Common myeloid progenitor, CD34-positive (primary cell): ENCODE measurements at regions not wholly inside any gene's neighbourhood (a gene's known extent, or its start where the extent isn't known, plus 50 kb on each side); places are given as distances from the start of the nearest gene placed in this dataset.
"Not testable (repeated sequence)": the region's sequence is repeated elsewhere in the genome, so short reads cannot be mapped to it uniquely, and the experiment has no call there.

Experiments
- CTCF ChIA-PET: fragments of 350-600 bp; sonication (Branson Sonifier 250); formaldehyde crosslinking; loops from one replicate; lab custom pipeline; 2021; ENCODE audit warnings: antibody characterized with exemption; lab: Charles Lee
- POLR2A ChIA-PET: fragments of 350-600 bp; sonication (Branson Sonifier 250); formaldehyde crosslinking; loops from one replicate; lab custom pipeline; 2021; ENCODE audit warnings: antibody characterized with exemption; lab: Charles Lee
- DNase-seq, 3 donors: peaks; one replicate each; pipeline versions ENCODE4 v3.0.0 to v3.0.0-alpha.2; 2013
- H3K27ac ChIP-seq, 2 experiments: 1 replicate in 1 of 2; 2 replicates in 1 of 2; pipeline ENCODE4 v1.7.0; 2013; ENCODE audit warnings: inconsistent platforms in 2 of 2, low read length in 2 of 2, mild to moderate bottlenecking in 2 of 2, low read depth in 1 of 2, moderate library complexity in 1 of 2; ENCODE audit not compliant: severe bottlenecking in 2 of 2, insufficient read depth in 1 of 2, poor library complexity in 1 of 2
- H3K27me3 ChIP-seq, 5 experiments: replicated peaks in 2 of 5; 1 replicate in 3 of 5; 2 replicates in 2 of 5; pipeline versions ENCODE4 v1.6.1 to v1.7.0; 2013; ENCODE audit warnings: low read length in 4 of 5, mild to moderate bottlenecking in 2 of 5, moderate library complexity in 2 of 5, inconsistent platforms in 1 of 5; ENCODE audit not compliant: insufficient read depth in 5 of 5, control insufficient read depth in 4 of 5
- H3K36me3 ChIP-seq, 4 experiments: 1 replicate in 2 of 4; 2 replicates in 2 of 4; pipeline versions ENCODE4 v1.6.1 to v1.7.0; 2013; ENCODE audit warnings: low read length in 3 of 4, control low read depth in 1 of 4, mild to moderate bottlenecking in 1 of 4; ENCODE audit not compliant: control insufficient read depth in 4 of 4, insufficient read depth in 4 of 4
- H3K4me1 ChIP-seq, 4 experiments: 1 replicate in 3 of 4; 2 replicates in 1 of 4; pipeline versions ENCODE4 v1.6.1 to v1.7.1; 2013; ENCODE audit warnings: low read length in 3 of 4, mild to moderate bottlenecking in 3 of 4, control low read depth in 1 of 4, inconsistent platforms in 1 of 4, moderate library complexity in 1 of 4; ENCODE audit not compliant: control insufficient read depth in 4 of 4, insufficient read depth in 4 of 4; ENCODE audit errors: control extremely low read depth in 1 of 4
- H3K4me3 ChIP-seq, 7 experiments: 1 replicate in 4 of 7; 2 replicates in 3 of 7; pipeline versions ENCODE4 v1.5.1 to v1.7.0; 2013; ENCODE audit warnings: mild to moderate bottlenecking in 7 of 7, low read length in 6 of 7, moderate library complexity in 6 of 7, inconsistent platforms in 2 of 7, low read depth in 2 of 7, control low read depth in 1 of 7; ENCODE audit not compliant: insufficient read depth in 4 of 7, control insufficient read depth in 1 of 7; ENCODE audit errors: extremely low read depth in 1 of 7
- H3K9me3 ChIP-seq, 5 experiments: 1 replicate in 4 of 5; 2 replicates in 1 of 5; pipeline versions ENCODE4 v1.6.1 to v1.7.1; 2013; ENCODE audit warnings: low read length in 4 of 5, mild to moderate bottlenecking in 2 of 5, inconsistent platforms in 1 of 5, low read depth in 1 of 5, moderate library complexity in 1 of 5; ENCODE audit not compliant: control insufficient read depth in 4 of 5, insufficient read depth in 2 of 5; ENCODE audit errors: control extremely low read depth in 1 of 5
- WGBS: methylation state at CpG from one replicate; pipeline ENCODE4 v1.1.5; 2013; ENCODE audit not compliant: insufficient coverage; 5-methylcytosine and 5-hydroxymethylcytosine counted together

DNA sequence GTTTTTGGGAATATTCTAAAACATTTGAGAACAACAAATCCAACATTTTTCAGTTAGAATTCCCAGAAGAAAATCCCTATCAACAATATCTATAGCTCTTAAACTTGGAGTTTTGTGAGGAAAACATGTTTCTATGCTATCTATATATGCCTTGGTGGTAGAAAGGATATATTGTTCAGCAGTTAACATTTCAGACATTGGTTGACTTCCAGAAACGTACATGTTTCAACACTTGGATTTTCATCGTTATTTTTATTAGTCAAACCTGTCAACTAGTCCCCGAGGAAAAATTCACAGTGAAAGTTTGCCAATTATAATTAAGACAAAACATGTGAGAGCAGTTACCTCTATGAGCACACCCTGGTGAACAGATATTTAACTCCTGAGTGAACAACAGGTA lies 541.8 kb upstream of the CHD1 start:
- H3K9me3 ChIP-seq, CTCF ChIA-PET, H3K4me1 ChIP-seq, H3K4me3 ChIP-seq, DNase-seq, H3K27me3 ChIP-seq, POLR2A ChIA-PET, H3K36me3 ChIP-seq, H3K27ac ChIP-seq: not testable (repeated sequence)
- no CpG with 5 or more reads among the region's 3 CpGs for WGBS

DNA sequence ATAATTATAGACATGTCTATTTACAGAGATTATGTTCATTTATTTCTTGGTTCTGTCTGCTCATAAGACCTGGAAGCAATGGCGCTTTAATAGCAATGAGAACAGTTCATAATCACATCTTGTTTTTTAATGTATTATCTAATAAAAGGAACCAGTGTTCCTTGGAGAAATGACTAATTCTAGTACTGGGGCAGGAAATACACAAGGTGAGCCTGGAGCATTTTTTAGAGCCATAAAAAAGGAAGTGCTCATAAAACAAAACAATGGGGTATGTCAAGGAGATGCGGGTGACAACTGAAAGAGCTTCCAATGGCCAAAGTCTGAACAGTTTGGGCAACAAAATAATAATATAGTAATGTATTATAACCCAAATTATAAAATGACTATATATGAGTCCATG lies 531.9 kb upstream of the CHD1 start:
- H3K27ac ChIP-seq = no peak overlapping the region
- H3K4me1 ChIP-seq = no peaks in the 10 kb centered on the region
- no peaks in the 10 kb centered on the region for H3K9me3 ChIP-seq
- H3K4me3 ChIP-seq = no peak overlapping the region
- POLR2A ChIA-PET = no interaction called here
- no peak for DNase-seq
- H3K27me3 ChIP-seq = no peaks in the 10 kb centered on the region
- CTCF ChIA-PET = no interaction called here
- no CpG with 5 or more reads among the region's 2 CpGs for WGBS
- no peaks in the 10 kb centered on the region for H3K36me3 ChIP-seq

DNA sequence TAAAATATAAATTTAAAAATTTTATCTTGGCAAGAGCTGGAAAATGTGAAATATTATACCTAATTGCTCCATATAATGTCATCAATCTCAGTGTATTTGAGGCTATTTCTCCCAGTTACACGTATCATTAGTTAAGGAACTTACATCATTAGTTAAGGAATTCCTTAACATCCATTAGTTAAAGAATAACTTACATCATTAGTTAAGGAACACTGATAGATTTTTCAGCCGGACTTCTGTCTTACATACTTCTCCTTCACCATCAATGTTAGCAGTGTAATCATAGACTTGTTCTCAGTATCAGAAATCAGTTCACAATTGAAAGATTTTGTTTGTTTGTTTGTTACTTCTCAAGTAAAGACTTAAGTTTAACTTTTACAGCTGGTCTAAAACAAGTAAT lies 524.4 kb upstream of the CHD1 start:
- WGBS = 100% methylated on average over 2 of the region's 2 CpGs
- CTCF ChIA-PET = no interaction called here
- H3K27ac ChIP-seq = no peak overlapping the region
- no peaks in the 10 kb centered on the region for H3K27me3 ChIP-seq
- H3K4me3 ChIP-seq = no peak overlapping the region
- H3K36me3 ChIP-seq = no peaks in the 10 kb centered on the region
- H3K9me3 ChIP-seq = no peaks in the 10 kb centered on the region
- no peak for DNase-seq
- H3K4me1 ChIP-seq = no peaks in the 10 kb centered on the region
- POLR2A ChIA-PET = no interaction called here

DNA sequence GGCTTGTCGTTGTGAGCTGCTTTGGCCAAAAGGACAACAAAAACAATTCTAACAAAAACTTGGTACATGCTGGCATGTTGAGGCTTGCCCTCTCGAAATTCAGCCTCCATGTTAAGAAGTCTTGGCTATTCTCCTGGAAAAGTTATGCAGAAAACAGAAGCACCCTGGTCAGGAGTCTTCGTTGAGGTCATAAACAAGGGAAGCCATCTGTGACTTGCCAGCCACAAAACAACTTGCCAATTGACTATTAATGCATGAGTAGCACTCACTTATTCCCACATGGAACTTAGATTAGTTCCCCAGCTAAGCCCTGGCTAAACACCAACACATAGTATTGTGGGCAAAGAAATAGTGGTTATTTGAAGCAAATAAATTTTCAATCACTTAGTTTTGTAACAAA lies 521.0 kb upstream of the CHD1 start:
- ChIA-PET POLR2A (interaction anchor here (0.7 kb wide), 1 partner anchor 170 kb away, joined by 3 read pairs; no protein-coding TSS in a partner anchor), CTCF (no interaction called here)
- DNase-seq = no peak
- Histone ChIP-seq H3K27me3 (peaks cover 0 to 2% (median 0%) of the 10 kb centered on the region in 5 experiments), H3K4me3 (no peak overlapping the region), H3K36me3 (no peaks in the 10 kb centered on the region), H3K4me1 (no peaks in the 10 kb centered on the region), H3K9me3 (no peaks in the 10 kb centered on the region), H3K27ac (no peak overlapping the region)
- WGBS = 39% methylated on average over 2 of the region's 3 CpGs

DNA sequence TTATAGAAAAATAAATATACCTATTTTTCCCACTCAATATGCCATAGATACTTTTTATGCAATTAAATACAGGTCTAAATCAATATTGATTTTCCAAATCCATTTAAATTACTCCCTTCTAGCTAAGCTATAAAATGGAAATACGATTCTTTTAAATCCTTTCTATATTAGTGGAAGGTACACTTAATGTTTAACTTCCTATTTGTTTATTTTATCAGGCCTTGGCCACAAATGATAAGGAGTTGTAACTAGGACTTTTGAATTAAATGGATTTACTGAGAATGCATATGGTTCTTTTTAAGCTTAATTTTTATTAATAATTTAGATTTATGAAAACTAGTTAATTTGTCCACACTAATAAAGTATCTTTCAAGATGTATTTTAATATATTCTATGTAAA lies 517.0 kb upstream of the CHD1 start:
- WGBS = no CpG with 5 or more reads among the region's 1 CpG
- ChIA-PET POLR2A (no interaction called here), CTCF (no interaction called here)
- Histone ChIP-seq H3K36me3 (no peaks in the 10 kb centered on the region), H3K4me3 (no peak overlapping the region), H3K4me1 (no peaks in the 10 kb centered on the region), H3K9me3 (no peaks in the 10 kb centered on the region), H3K27ac (no peak overlapping the region), H3K27me3 (peaks cover 0 to 2% (median 0%) of the 10 kb centered on the region in 5 experiments)
- no peak for DNase-seq

DNA sequence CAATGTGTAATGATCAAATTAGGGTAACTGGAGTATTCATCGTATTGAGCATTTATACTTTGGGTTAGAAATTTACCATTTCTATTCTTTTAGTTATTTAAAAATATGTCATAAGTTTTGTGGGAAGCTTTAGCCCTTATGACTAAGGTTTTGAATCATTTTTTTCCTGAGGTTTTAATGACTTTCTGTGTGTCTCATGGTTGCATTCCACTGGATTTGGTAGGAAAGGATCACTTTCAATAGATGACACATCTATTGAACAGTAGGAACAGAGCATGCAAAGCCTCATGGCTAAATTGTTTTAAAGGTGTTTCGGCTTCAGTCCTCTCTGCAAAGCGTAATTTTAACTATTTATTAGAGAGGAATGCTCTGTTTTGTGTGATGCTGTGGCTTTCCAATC lies 512.4 kb upstream of the CHD1 start:
- Histone ChIP-seq H3K4me1 (no peaks in the 10 kb centered on the region), H3K27ac (no peak overlapping the region), H3K9me3 (no peaks in the 10 kb centered on the region), H3K4me3 (no peak overlapping the region), H3K36me3 (no peaks in the 10 kb centered on the region), H3K27me3 (peaks cover 0 to 2% (median 0%) of the 10 kb centered on the region in 5 experiments)
- DNase-seq = no peak
- POLR2A ChIA-PET = no interaction called here
- 100% methylated on average over 1 of the region's 3 CpGs for WGBS
- CTCF ChIA-PET = no interaction called here

DNA sequence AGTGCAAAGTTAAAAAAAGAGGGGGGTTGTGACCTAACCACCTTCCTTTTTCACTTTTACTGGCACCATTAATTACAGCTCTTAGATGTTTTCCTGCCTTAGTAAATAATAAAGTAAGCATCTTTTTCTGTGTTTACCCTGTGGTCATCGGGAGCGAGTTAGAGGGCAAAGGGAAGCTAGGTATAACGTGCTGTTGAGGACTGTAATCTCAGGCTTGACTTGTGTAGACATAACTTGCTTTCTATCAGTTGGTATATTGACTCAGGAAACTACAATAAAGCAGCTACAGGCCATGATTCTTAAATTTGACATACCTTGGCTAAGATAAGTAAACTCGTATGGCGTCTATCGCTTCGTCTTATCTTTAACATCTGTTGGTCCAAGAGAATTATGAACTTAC lies 509.8 kb upstream of the CHD1 start:
- 95% methylated on average over 4 of the region's 7 CpGs for WGBS
- no peaks in the 10 kb centered on the region for H3K27me3 ChIP-seq
- H3K4me3 ChIP-seq = no peak overlapping the region
- H3K4me1 ChIP-seq = no peaks in the 10 kb centered on the region
- H3K27ac ChIP-seq = no peak overlapping the region
- ChIA-PET CTCF (no interaction called here), POLR2A (no interaction called here)
- no peaks in the 10 kb centered on the region for H3K9me3 ChIP-seq
- DNase-seq = no peak
- H3K36me3 ChIP-seq = no peaks in the 10 kb centered on the region
